ENCODE measurements at regions not wholly inside any gene's neighbourhood (a gene's known extent, or its start where the extent isn't known, plus 50 kb on each side); places are given as distances from the start of the nearest gene placed in this dataset.

GRCh38 chr12:91918431-91918830 lies 227.2 kb downstream of the BTG1 start:
- H3K4me1 Mint-ChIP-seq: peaks cover 2% of the 10 kb centered on the region
- no peak for ATAC-seq (ENCODE audit: low read depth)
- H3K27ac Mint-ChIP-seq: no peak overlapping the region
- peaks cover 2% of the 10 kb centered on the region for H3K27me3 Mint-ChIP-seq
- no peak for DNase-seq (ENCODE audit: low spot score in 2 of 2)
- no peaks in the 10 kb centered on the region for H3K9me3 Mint-ChIP-seq
- H3K36me3 Mint-ChIP-seq: no peaks in the 10 kb centered on the region
- H3K4me3 Mint-ChIP-seq: no peak overlapping the region

DNA sequence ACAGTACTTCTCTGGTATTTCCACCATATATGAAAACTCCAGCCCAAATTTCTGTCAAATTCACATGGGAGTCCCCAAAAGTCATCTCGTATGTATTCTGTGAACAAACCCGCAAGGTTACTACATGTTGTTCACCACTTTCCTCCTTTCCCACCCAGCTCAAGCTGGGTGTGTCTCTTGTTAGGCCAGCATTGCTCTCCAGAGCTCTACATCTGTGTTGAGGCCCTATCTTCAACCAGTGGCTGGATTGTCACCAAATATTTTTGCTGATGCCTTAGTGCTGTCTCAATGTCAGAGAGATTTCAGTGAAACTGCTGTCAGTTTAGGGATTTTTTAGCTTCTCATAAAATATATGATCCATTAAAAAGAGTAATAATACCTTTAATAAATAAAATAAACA lies 230.9 kb downstream of the BTG1 start:
- H3K36me3 Mint-ChIP-seq: no peaks in the 10 kb centered on the region
- no peak for DNase-seq (ENCODE audit: low spot score in 2 of 2)
- ATAC-seq (ENCODE audit: low read depth): no peak
- H3K27ac Mint-ChIP-seq: no peak overlapping the region
- no peaks in the 10 kb centered on the region for H3K9me3 Mint-ChIP-seq
- no peaks in the 10 kb centered on the region for H3K27me3 Mint-ChIP-seq
- H3K4me1 Mint-ChIP-seq: no peaks in the 10 kb centered on the region
- H3K4me3 Mint-ChIP-seq: no peak overlapping the region

DNA sequence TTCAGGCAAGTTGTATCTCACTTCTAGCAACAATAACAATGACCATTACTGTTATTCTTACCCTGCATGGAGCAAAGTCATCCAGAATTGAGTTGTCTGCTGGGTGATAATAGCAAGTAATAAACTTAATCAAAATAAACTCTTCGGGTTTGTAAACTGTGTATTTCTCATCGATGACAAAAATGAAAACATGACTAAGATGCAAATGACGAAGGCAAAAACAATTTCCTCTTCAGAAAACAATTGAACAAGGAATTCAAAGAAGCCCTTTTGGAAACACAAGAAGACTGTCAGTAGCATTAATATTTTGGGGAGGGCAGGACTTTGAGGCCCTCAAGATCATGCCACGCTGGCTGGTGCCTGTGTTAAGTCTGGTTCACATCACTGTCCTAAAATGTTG lies 232.0 kb downstream of the BTG1 start:
- Mint-ChIP-seq H3K4me3 (no peak overlapping the region), H3K9me3 (peaks cover under 1% of the 10 kb centered on the region), H3K36me3 (no peaks in the 10 kb centered on the region), H3K27ac (no peak overlapping the region), H3K27me3 (no peaks in the 10 kb centered on the region), H3K4me1 (no peaks in the 10 kb centered on the region)
- DNase-seq (ENCODE audit: low spot score in 2 of 2) (no peak), ATAC-seq (ENCODE audit: low read depth) (no peak)

GRCh38 chr12:91913124-91913523 lies 232.5 kb downstream of the BTG1 start:
- ATAC-seq (ENCODE audit: low read depth) (no peak), DNase-seq (ENCODE audit: low spot score in 2 of 2) (no peak)
- Mint-ChIP-seq H3K4me3 (no peak overlapping the region), H3K9me3 (peaks cover 2% of the 10 kb centered on the region), H3K4me1 (no peaks in the 10 kb centered on the region), H3K36me3 (no peaks in the 10 kb centered on the region), H3K27me3 (no peaks in the 10 kb centered on the region), H3K27ac (no peak overlapping the region)

DNA sequence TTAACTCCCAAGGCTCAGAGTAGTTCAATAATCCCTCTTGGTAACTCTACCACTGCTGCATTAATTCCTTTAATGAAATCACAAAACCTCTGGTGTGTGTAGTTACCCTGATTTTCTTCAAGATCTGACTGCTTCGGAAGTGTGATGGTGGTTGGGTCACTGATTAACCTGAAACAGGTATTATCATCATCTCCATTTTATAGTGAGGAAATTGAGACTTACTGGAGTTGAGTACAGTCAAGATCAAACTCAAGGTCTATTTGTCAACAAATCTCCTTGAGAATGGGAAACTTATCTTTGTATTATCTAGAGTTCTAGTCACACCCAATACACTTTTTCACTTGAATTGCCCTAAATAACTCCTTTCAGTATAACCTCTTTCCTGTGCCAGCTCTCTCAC lies 233.5 kb downstream of the BTG1 start:
- H3K27ac Mint-ChIP-seq: no peak overlapping the region
- H3K36me3 Mint-ChIP-seq: no peaks in the 10 kb centered on the region
- no peaks in the 10 kb centered on the region for H3K27me3 Mint-ChIP-seq
- no peak for ATAC-seq (ENCODE audit: low read depth)
- H3K4me3 Mint-ChIP-seq: no peak overlapping the region
- no peaks in the 10 kb centered on the region for H3K4me1 Mint-ChIP-seq
- H3K9me3 Mint-ChIP-seq: peaks cover 2% of the 10 kb centered on the region
- no peak for DNase-seq (ENCODE audit: low spot score in 2 of 2)

- Mint-ChIP-seq H3K9me3 (peaks cover 2% of the 10 kb centered on the region), H3K27me3 (no peaks in the 10 kb centered on the region), H3K36me3 (no peaks in the 10 kb centered on the region), H3K4me3 (no peak overlapping the region), H3K27ac (no peak overlapping the region), H3K4me1 (no peaks in the 10 kb centered on the region)
- DNase-seq (ENCODE audit: low spot score in 2 of 2) (no peak), ATAC-seq (ENCODE audit: low read depth) (no peak)
Measured at GRCh38 chr12:91910871-91911388, 234.7 kb downstream of the BTG1 start.

DNA sequence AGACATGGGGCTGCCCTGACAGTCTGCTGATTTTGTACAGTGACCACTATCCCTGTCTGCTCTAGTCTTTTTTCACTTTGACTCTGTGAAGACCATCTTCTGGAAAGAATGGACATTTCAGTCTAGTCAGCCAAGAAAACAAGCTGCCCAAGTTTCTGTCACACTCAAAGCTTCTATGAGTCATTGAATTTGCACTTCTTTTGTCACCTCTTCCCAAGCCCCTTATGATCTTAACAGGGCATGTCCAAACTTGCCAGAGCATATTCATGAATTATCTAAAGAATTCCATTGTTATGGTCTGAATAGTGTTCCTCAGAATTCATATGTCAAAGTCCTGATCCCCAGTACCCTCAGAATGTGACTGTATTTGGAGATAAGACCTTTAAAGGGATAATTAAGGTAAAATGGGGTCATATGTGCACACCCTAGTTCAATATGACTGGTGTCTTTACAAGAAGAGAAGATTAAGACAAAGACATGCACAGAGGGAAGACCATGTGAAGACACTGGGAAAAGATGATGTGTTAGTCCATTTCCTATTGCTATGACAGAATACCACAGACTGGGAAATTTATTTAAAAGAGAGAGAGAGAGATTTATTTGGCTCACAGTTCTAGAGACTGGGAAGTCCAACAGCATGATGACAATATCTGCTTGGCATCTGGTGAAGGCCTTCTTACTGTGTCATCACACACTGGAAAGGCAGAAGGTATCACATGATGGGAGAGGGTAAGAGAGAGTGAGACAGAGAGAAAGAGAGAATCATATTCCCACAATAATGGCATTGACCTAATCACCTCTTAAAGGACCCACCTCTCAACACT lies 242.6 kb downstream of the BTG1 start:
- Mint-ChIP-seq H3K9me3 (peaks cover 6% of the 10 kb centered on the region), H3K36me3 (peaks cover 7% of the 10 kb centered on the region), H3K27ac (no peak overlapping the region), H3K4me3 (no peak overlapping the region), H3K27me3 (peaks cover 1% of the 10 kb centered on the region), H3K4me1 (peaks cover 6% of the 10 kb centered on the region)
- ATAC-seq (ENCODE audit: low read depth) (no peak), DNase-seq (ENCODE audit: low spot score in 2 of 2) (no peak)

DNA sequence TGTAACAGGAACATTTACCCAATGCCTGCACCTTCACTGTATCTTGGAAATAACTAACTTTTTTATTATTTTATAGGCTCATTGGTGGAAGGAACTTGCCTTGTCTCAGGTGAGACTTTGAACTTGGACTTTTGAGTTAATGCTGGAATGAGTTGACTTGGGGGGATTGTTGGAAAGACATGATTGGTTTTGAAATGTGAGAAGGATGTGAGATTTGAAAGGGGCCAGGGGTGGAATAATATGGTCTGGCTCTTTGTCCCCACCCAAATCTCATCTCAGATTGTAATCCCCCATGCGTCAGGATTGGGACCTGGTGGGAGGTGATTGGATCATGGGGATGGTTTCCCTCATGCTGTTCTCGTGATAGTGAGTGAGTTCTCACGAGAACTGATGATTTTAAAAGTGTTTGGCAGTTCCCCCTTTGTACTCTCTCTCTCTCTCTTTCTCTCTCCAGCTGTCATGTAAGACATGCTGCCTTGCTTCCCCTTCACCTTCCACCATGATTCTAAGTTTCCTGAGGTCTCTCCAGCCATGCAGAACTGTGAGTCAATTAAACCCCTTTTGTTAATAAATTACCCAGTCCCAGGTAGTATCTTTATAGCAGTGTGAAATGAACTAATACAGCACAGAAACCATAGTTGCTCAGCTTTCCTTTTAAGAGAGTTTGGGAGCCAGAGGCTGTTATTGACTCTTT lies 244.1 kb downstream of the BTG1 start:
- peaks cover 6% of the 10 kb centered on the region for H3K4me1 Mint-ChIP-seq
- ATAC-seq (ENCODE audit: low read depth): no peak
- H3K36me3 Mint-ChIP-seq: peaks cover 7% of the 10 kb centered on the region
- no peak for DNase-seq (ENCODE audit: low spot score in 2 of 2)
- peaks cover 3% of the 10 kb centered on the region for H3K27me3 Mint-ChIP-seq
- H3K9me3 Mint-ChIP-seq: peaks cover 6% of the 10 kb centered on the region
- H3K4me3 Mint-ChIP-seq: no peak overlapping the region
- H3K27ac Mint-ChIP-seq: no peak overlapping the region

DNA sequence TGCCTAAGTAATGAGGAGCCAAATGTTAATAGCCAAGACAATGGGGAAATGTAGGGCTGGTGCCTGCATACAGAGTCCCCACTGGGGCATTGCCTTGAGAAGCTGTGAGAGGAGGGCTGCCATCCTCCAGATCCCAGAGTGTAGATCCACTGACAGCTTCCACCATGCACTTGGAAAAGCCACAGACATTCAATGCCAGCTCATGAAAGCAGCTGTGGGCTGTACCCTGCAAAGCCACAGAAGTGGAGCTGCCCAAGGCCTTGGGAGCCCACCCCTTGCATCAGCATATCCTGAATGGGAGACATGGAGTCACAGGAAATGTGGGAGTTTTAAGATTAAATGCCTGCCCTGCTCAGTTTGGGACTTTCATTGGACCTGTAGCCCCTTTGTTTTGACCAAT lies 244.7 kb downstream of the BTG1 start:
- H3K4me1 Mint-ChIP-seq: peaks cover 6% of the 10 kb centered on the region
- H3K9me3 Mint-ChIP-seq: peaks cover 6% of the 10 kb centered on the region
- ATAC-seq (ENCODE audit: low read depth) (no peak), DNase-seq (ENCODE audit: low spot score in 2 of 2) (no peak)
- no peak overlapping the region for H3K27ac Mint-ChIP-seq
- peaks cover 7% of the 10 kb centered on the region for H3K36me3 Mint-ChIP-seq
- H3K27me3 Mint-ChIP-seq: peaks cover 4% of the 10 kb centered on the region
- H3K4me3 Mint-ChIP-seq: no peak overlapping the region

DNA sequence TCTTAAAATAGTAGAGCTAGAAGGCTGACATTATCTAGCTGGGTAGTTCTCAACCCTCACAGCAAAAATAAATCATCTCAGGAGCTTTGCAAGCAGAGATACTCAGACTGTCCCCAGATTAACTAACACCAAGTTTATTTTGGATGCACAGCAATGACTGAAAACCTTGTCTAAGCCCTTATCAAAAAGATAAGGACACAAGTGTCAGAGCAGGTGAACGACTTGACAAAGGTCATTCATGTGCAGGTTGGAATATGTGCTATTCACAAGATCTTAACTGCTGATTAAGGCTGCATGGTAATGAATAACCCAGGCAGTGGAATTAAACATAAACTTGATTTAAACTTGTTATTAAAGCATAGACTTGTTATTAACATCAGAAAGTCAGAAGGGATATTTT lies 246.6 kb downstream of the BTG1 start:
- peaks cover 6% of the 10 kb centered on the region for H3K9me3 Mint-ChIP-seq
- H3K27me3 Mint-ChIP-seq: peaks cover 4% of the 10 kb centered on the region
- no peak for ATAC-seq (ENCODE audit: low read depth)
- H3K4me1 Mint-ChIP-seq: peaks cover 2% of the 10 kb centered on the region
- H3K27ac Mint-ChIP-seq: no peak overlapping the region
- H3K36me3 Mint-ChIP-seq: peaks cover 7% of the 10 kb centered on the region
- H3K4me3 Mint-ChIP-seq: no peak overlapping the region
- no peak for DNase-seq (ENCODE audit: low spot score in 2 of 2)

DNA sequence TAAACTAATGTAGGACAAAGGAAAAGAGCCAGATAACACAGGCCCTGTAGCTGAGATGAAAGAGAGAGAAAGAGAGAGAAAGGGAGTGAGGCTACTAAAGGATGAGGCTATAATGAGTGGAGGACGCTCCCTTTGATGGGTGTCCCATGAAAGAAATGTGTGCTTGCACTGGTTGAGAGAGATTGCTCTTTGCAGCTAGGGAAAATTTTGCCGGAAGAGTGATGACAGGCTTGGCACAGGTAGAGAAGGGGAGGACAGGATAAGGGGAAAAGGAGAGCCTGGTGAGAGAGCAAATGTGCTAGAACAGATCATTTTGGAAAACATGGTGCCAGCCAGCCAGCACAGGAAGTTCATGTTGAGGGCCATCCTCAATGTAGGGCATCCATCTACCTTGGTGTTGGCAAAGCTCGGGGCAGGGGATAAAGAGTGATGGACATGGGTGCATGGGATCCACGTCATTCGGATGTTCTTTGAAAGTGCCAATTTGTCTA lies 248.6 kb downstream of the BTG1 start:
- Mint-ChIP-seq H3K36me3 (peaks cover 2% of the 10 kb centered on the region), H3K9me3 (peaks cover 2% of the 10 kb centered on the region), H3K4me1 (peaks cover 2% of the 10 kb centered on the region), H3K27ac (no peak overlapping the region), H3K4me3 (no peak overlapping the region), H3K27me3 (peaks cover 6% of the 10 kb centered on the region)
- ATAC-seq (ENCODE audit: low read depth) (no peak), DNase-seq (ENCODE audit: low spot score in 2 of 2) (no peak)

GRCh38 chr12:91896286-91897024 lies 249.2 kb downstream of the BTG1 start:
- DNase-seq (ENCODE audit: low spot score in 2 of 2) (no peak), ATAC-seq (ENCODE audit: low read depth) (no peak)
- Mint-ChIP-seq H3K27ac (no peak overlapping the region), H3K36me3 (no peaks in the 10 kb centered on the region), H3K27me3 (peaks cover 5% of the 10 kb centered on the region), H3K4me1 (no peaks in the 10 kb centered on the region), H3K4me3 (no peak overlapping the region), H3K9me3 (no peaks in the 10 kb centered on the region)

DNA sequence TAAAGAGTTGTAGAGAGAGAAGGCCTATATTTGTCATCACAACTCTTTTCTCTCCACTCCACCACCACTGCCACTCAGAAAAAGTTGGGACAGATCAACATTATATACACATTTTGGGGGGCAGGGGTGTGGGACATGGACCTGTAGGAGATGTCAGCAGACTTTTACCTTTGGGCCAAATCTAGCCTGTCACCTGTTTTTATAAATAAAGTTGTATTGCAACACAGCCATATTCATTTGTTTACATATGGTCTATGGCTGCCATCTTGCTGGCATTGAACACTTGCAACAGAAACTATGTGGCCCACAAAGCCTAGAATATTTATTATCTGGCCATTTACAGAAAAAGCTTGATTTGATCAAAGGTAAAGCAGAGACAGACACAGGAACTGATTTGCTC lies 250.7 kb downstream of the BTG1 start:
- Mint-ChIP-seq H3K9me3 (no peaks in the 10 kb centered on the region), H3K4me3 (no peak overlapping the region)

GRCh38 chr12:91893476-91893875 lies 252.2 kb downstream of the BTG1 start:
- Mint-ChIP-seq H3K9me3 (no peaks in the 10 kb centered on the region), H3K36me3 (no peaks in the 10 kb centered on the region), H3K4me1 (no peaks in the 10 kb centered on the region), H3K27me3 (peaks cover 7% of the 10 kb centered on the region), H3K4me3 (no peak overlapping the region), H3K27ac (no peak overlapping the region)
- DNase-seq (ENCODE audit: low spot score in 2 of 2) (no peak), ATAC-seq (ENCODE audit: low read depth) (no peak)

More for the DNA sequence above, 250.7 kb downstream of the BTG1 start:
- no peak for ATAC-seq (ENCODE audit: low read depth)
- peaks cover 5% of the 10 kb centered on the region for H3K27me3 Mint-ChIP-seq
- no peak overlapping the region for H3K27ac Mint-ChIP-seq
- H3K36me3 Mint-ChIP-seq: no peaks in the 10 kb centered on the region
- DNase-seq (ENCODE audit: low spot score in 2 of 2): no peak
- H3K4me1 Mint-ChIP-seq: no peaks in the 10 kb centered on the region
